HG03066 (cell line): ENCODE measurements at regions not wholly inside any gene's neighbourhood (a gene's known extent, or its start where the extent isn't known, plus 50 kb on each side); places are given as distances from the start of the nearest gene placed in this dataset.

Experiments
- ATAC-seq: cut with Tn5 transposase; IDR thresholded peaks from one replicate; pipeline ENCODE4 v1.9.1; 2021; ENCODE audit warnings: low read depth; ENCODE audit not compliant: unreplicated experiment

- ATAC-seq = no peak
These were observed 84.0 kb upstream of the PRR20A start for GRCh38 chr13:57056601-57057180.

GRCh38 chr13:57063007-57063406 lies 77.7 kb upstream of the PRR20A start:
- no peak for ATAC-seq

GRCh38 chr13:57073983-57074382 lies 66.7 kb upstream of the PRR20A start:
- no peak for ATAC-seq

- ATAC-seq = no peak
These were observed 65.1 kb upstream of the PRR20A start for GRCh38 chr13:57075588-57075987.

GRCh38 chr13:57087006-57087405 lies 53.7 kb upstream of the PRR20A start:
- ATAC-seq = no peak
